ENCODE measurements at regions not wholly inside any gene's neighbourhood (a gene's known extent, or its start where the extent isn't known, plus 50 kb on each side); places are given as distances from the start of the nearest gene placed in this dataset.

DNA sequence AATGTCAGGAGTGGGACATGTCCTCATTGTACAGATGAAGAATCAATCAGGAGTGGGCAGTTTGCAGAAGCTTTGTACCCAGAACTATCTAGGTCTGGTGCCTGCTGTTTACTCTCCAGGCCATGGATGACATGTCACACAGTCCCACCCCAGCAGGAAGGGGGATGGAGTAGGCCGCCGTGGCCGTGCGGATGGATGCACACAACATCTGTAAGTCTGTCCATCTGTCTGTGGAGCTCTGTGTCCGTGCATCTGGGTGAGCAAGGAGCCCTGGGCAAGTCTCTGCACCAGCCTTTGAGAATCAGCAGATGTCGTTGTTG is 311.5 kb upstream of the IRX4 start:
- no peaks in the 10 kb centered on the region for H3K36me3 ChIP-seq (ENCODE audit: control insufficient read depth, insufficient read depth, low read length)
- no peak overlapping the region for H3K4me3 ChIP-seq (ENCODE audit: low read length)
- peaks cover 8% of the 10 kb centered on the region for H3K9me3 ChIP-seq (replicated peaks; ENCODE audit: control insufficient read depth, low read depth, low read length)
- no peak overlapping the region for H3K27ac ChIP-seq (ENCODE audit: low read length)
- peaks cover 4% of the 10 kb centered on the region for H3K4me1 ChIP-seq (ENCODE audit: control insufficient read depth, insufficient read depth, low read length)
- peaks cover 12% of the 10 kb centered on the region for H3K27me3 ChIP-seq (ENCODE audit: control insufficient read depth, insufficient read depth, low read length)
- DNase-seq, result no peak
- no CpG with 5 or more reads among the region's 6 CpGs for WGBS (ENCODE audit: insufficient coverage)

DNA sequence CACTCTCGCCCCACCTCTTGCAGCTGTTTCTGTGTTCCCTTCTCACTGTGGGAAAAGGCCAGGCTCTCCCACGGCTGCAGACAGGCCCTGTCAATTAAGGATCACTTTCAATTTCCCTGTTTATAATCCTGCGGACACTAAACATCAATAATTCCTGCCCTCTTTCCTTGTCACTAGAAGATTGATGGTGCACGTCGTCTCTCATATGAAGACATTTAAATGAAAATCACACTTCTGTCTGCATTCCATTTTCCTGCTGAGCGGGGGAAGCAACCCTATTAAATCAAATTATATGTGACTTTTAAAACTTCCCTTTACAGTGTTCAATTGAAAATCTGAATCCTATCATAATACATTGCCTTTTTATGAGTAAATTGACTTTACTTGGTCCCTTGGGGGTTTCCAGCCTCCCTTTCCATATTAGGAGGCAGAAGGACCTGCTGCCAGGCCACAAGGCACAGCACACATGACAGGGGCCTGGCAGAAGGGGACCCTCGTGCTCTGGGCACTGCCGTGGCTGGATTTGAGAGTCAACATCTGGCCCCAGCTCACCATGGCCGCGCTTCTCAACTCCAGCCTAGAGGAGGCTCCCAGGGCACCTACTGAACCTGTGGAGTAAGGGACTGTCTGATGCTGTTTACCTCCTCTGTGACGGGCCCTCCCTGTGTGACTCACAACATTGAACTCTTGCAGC is 311.0 kb upstream of the IRX4 start:
- WGBS (ENCODE audit: insufficient coverage), result 56% methylated on average over 8 of the region's 11 CpGs
- Histone ChIP-seq H3K36me3 (ENCODE audit: control insufficient read depth, insufficient read depth, low read length) (no peaks in the 10 kb centered on the region), H3K9me3 (replicated peaks; ENCODE audit: control insufficient read depth, low read depth, low read length) (peaks cover 8% of the 10 kb centered on the region), H3K27me3 (ENCODE audit: control insufficient read depth, insufficient read depth, low read length) (peaks cover 14% of the 10 kb centered on the region), H3K27ac (ENCODE audit: low read length) (no peak overlapping the region), H3K4me3 (ENCODE audit: low read length) (no peak overlapping the region), H3K4me1 (ENCODE audit: control insufficient read depth, insufficient read depth, low read length) (peaks cover 4% of the 10 kb centered on the region)
- no peak for DNase-seq

GRCh38 chr5:2193142-2193541 is 310.4 kb upstream of the IRX4 start:
- Histone ChIP-seq H3K4me1 (ENCODE audit: control insufficient read depth, insufficient read depth, low read length) (peaks cover 4% of the 10 kb centered on the region), H3K27ac (ENCODE audit: low read length) (no peak overlapping the region), H3K27me3 (ENCODE audit: control insufficient read depth, insufficient read depth, low read length) (peaks cover 15% of the 10 kb centered on the region), H3K36me3 (ENCODE audit: control insufficient read depth, insufficient read depth, low read length) (no peaks in the 10 kb centered on the region), H3K4me3 (ENCODE audit: low read length) (no peak overlapping the region), H3K9me3 (replicated peaks; ENCODE audit: control insufficient read depth, low read depth, low read length) (peaks cover 8% of the 10 kb centered on the region)
- no peak for DNase-seq
- 66% methylated on average over 5 of the region's 6 CpGs for WGBS (ENCODE audit: insufficient coverage)

DNA sequence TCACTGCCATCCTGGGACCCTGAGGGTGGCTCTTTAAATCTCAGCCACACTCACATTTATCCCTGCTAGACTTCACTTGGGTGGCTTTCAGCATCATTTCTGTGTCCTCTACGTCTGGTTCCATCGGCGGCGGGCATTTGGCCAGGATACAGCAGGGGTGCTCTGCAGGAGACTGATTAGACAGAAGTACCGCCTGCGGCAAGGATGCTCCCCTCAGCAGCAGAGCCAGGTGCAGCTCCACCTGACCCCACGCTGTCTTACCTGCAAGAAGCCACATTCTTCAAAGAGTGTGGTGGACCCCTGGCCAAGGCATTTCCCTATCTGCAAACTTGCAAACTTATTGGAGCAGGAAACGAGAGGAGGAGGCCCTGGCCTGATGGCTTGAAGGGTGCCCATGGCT is 309.8 kb upstream of the IRX4 start:
- Histone ChIP-seq H3K27ac (ENCODE audit: low read length) (no peak overlapping the region), H3K4me1 (ENCODE audit: control insufficient read depth, insufficient read depth, low read length) (peaks cover 4% of the 10 kb centered on the region), H3K27me3 (ENCODE audit: control insufficient read depth, insufficient read depth, low read length) (peaks cover 12% of the 10 kb centered on the region), H3K9me3 (replicated peaks; ENCODE audit: control insufficient read depth, low read depth, low read length) (peaks cover 8% of the 10 kb centered on the region), H3K4me3 (ENCODE audit: low read length) (no peak overlapping the region), H3K36me3 (ENCODE audit: control insufficient read depth, insufficient read depth, low read length) (no peaks in the 10 kb centered on the region)
- DNase-seq, result no peak
- WGBS (ENCODE audit: insufficient coverage), result 74% methylated on average over 7 of the region's 8 CpGs

DNA sequence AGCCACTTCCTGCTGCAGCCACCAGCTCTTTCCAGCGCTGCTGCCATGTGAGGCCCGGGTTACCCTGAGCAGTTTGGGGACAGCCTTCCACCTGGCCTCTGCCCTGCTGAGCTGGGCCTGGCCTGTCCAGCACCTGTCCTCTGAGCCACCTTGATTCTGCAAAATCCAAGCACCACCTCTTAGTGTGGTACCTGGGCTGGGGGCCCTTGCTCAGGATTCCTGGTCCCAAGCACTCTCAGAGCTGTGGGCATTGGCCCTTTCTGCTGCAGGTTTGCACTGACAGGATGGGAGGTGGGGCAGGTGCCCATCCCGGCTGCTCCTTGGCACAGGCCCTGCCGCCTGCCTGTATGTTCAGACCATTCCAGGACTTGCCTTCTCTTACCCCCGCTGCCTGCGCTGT is 309.2 kb upstream of the IRX4 start:
- peaks cover 4% of the 10 kb centered on the region for H3K4me1 ChIP-seq (ENCODE audit: control insufficient read depth, insufficient read depth, low read length)
- no peaks in the 10 kb centered on the region for H3K36me3 ChIP-seq (ENCODE audit: control insufficient read depth, insufficient read depth, low read length)
- H3K27me3 ChIP-seq (ENCODE audit: control insufficient read depth, insufficient read depth, low read length), result peaks cover 8% of the 10 kb centered on the region
- 76% methylated on average over 6 of the region's 6 CpGs for WGBS (ENCODE audit: insufficient coverage)
- no peak overlapping the region for H3K27ac ChIP-seq (ENCODE audit: low read length)
- no peak overlapping the region for H3K4me3 ChIP-seq (ENCODE audit: low read length)
- H3K9me3 ChIP-seq (replicated peaks; ENCODE audit: control insufficient read depth, low read depth, low read length), result peaks cover 8% of the 10 kb centered on the region
- no peak for DNase-seq

GRCh38 chr5:2190549-2190948 is 307.8 kb upstream of the IRX4 start:
- no peak overlapping the region for H3K4me3 ChIP-seq (ENCODE audit: low read length)
- no peak overlapping the region for H3K27ac ChIP-seq (ENCODE audit: low read length)
- H3K36me3 ChIP-seq (ENCODE audit: control insufficient read depth, insufficient read depth, low read length), result no peaks in the 10 kb centered on the region
- 60% methylated on average over 3 of the region's 9 CpGs for WGBS (ENCODE audit: insufficient coverage)
- DNase-seq, result no peak
- peaks cover 7% of the 10 kb centered on the region for H3K9me3 ChIP-seq (replicated peaks; ENCODE audit: control insufficient read depth, low read depth, low read length)
- H3K4me1 ChIP-seq (ENCODE audit: control insufficient read depth, insufficient read depth, low read length), result no peaks in the 10 kb centered on the region
- peaks cover 17% of the 10 kb centered on the region for H3K27me3 ChIP-seq (ENCODE audit: control insufficient read depth, insufficient read depth, low read length)

GRCh38 chr5:2188661-2189060 is 305.9 kb upstream of the IRX4 start:
- Histone ChIP-seq H3K27ac (ENCODE audit: low read length) (no peak overlapping the region), H3K9me3 (replicated peaks; ENCODE audit: control insufficient read depth, low read depth, low read length) (no peaks in the 10 kb centered on the region), H3K27me3 (ENCODE audit: control insufficient read depth, insufficient read depth, low read length) (peaks cover 19% of the 10 kb centered on the region), H3K36me3 (ENCODE audit: control insufficient read depth, insufficient read depth, low read length) (no peaks in the 10 kb centered on the region), H3K4me1 (ENCODE audit: control insufficient read depth, insufficient read depth, low read length) (no peaks in the 10 kb centered on the region), H3K4me3 (ENCODE audit: low read length) (no peak overlapping the region)
- DNase-seq, result no peak
- no CpG with 5 or more reads among the region's 4 CpGs for WGBS (ENCODE audit: insufficient coverage)

DNA sequence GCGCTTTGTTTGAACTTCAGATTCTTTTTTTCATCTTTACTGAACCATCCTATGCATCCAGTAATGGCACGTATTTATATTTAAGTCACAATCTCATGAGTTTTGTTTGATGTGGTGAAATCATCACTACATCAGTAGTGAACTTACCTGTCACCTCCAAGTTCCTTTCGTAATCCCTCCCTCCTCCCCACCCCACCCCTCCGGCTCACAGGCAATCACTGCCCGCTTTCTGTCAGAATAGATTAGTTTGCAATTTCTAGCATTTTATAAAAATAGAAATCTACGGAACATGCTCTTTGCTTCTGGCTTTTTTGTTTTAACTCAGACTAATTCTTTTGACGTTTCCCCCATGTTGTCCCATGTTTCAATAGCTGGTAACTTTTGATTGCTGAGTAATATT is 305.4 kb upstream of the IRX4 start:
- Histone ChIP-seq H3K9me3 (replicated peaks; ENCODE audit: control insufficient read depth, low read depth, low read length) (no peaks in the 10 kb centered on the region), H3K27me3 (ENCODE audit: control insufficient read depth, insufficient read depth, low read length) (peaks cover 19% of the 10 kb centered on the region), H3K36me3 (ENCODE audit: control insufficient read depth, insufficient read depth, low read length) (no peaks in the 10 kb centered on the region), H3K4me3 (ENCODE audit: low read length) (no peak overlapping the region), H3K4me1 (ENCODE audit: control insufficient read depth, insufficient read depth, low read length) (no peaks in the 10 kb centered on the region), H3K27ac (ENCODE audit: low read length) (no peak overlapping the region)
- WGBS (ENCODE audit: insufficient coverage), result no CpG with 5 or more reads among the region's 7 CpGs
- no peak for DNase-seq

GRCh38 chr5:2187687-2188086 is 305.0 kb upstream of the IRX4 start:
- no peaks in the 10 kb centered on the region for H3K9me3 ChIP-seq (replicated peaks; ENCODE audit: control insufficient read depth, low read depth, low read length)
- no peak for DNase-seq
- 79% methylated on average over 10 of the region's 10 CpGs for WGBS (ENCODE audit: insufficient coverage)
- H3K27me3 ChIP-seq (ENCODE audit: control insufficient read depth, insufficient read depth, low read length), result peaks cover 20% of the 10 kb centered on the region
- H3K4me3 ChIP-seq (ENCODE audit: low read length), result no peak overlapping the region
- no peaks in the 10 kb centered on the region for H3K36me3 ChIP-seq (ENCODE audit: control insufficient read depth, insufficient read depth, low read length)
- no peak overlapping the region for H3K27ac ChIP-seq (ENCODE audit: low read length)
- no peaks in the 10 kb centered on the region for H3K4me1 ChIP-seq (ENCODE audit: control insufficient read depth, insufficient read depth, low read length)

DNA sequence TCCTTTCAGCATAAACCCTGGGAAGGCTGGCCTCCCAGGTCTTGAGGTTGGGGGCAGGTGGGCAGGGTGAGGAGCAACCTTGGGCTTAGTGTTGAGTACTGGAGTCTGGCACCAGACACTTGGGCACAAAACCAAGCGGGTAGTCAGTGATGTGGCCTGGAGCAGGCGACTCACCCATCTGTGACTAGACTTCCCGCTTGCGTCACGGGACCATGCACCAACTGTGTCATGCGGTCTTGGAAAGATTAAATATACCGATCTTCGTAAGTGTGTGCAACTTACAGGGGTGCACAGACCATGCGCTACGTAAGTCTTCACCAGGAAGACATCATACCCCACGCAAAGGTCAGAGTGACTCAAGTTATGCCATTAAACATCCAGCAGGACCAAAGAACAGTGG is 304.4 kb upstream of the IRX4 start:
- Histone ChIP-seq H3K4me1 (ENCODE audit: control insufficient read depth, insufficient read depth, low read length) (no peaks in the 10 kb centered on the region), H3K36me3 (ENCODE audit: control insufficient read depth, insufficient read depth, low read length) (no peaks in the 10 kb centered on the region), H3K27me3 (ENCODE audit: control insufficient read depth, insufficient read depth, low read length) (peaks cover 20% of the 10 kb centered on the region), H3K27ac (ENCODE audit: low read length) (no peak overlapping the region), H3K9me3 (replicated peaks; ENCODE audit: control insufficient read depth, low read depth, low read length) (no peaks in the 10 kb centered on the region), H3K4me3 (ENCODE audit: low read length) (no peak overlapping the region)
- DNase-seq, result no peak
- WGBS (ENCODE audit: insufficient coverage), result 91% methylated on average over 7 of the region's 11 CpGs

- no peak for DNase-seq
- Histone ChIP-seq H3K27me3 (ENCODE audit: control insufficient read depth, insufficient read depth, low read length) (peaks cover 20% of the 10 kb centered on the region), H3K9me3 (replicated peaks; ENCODE audit: control insufficient read depth, low read depth, low read length) (no peaks in the 10 kb centered on the region), H3K4me3 (ENCODE audit: low read length) (no peak overlapping the region), H3K36me3 (ENCODE audit: control insufficient read depth, insufficient read depth, low read length) (no peaks in the 10 kb centered on the region), H3K4me1 (ENCODE audit: control insufficient read depth, insufficient read depth, low read length) (no peaks in the 10 kb centered on the region), H3K27ac (ENCODE audit: low read length) (no peak overlapping the region)
- 76% methylated on average over 22 of the region's 23 CpGs for WGBS (ENCODE audit: insufficient coverage)
Measured at GRCh38 chr5:2186472-2187015, 303.8 kb upstream of the IRX4 start.
